HG03442 (cell line): ENCODE measurements at regions not wholly inside any gene's neighbourhood (a gene's known extent, or its start where the extent isn't known, plus 50 kb on each side); places are given as distances from the start of the nearest gene placed in this dataset.

Source experiments
- ATAC-seq: cut with Tn5 transposase; IDR thresholded peaks from one replicate; pipeline ENCODE4 v1.9.1; 2021; ENCODE audit warnings: mild to moderate bottlenecking, moderate library complexity; ENCODE audit not compliant: unreplicated experiment

GRCh38 chr13:99027661-99028425 lies 50.0 kb upstream of the DOCK9 start:
- no peak for ATAC-seq

GRCh38 chr13:99028890-99029289 lies 51.0 kb upstream of the DOCK9 start:
- no peak for ATAC-seq

GRCh38 chr13:99029576-99029975 lies 51.7 kb upstream of the DOCK9 start:
- no peak for ATAC-seq

- no peak for ATAC-seq
These were observed 52.5 kb upstream of the DOCK9 start for GRCh38 chr13:99030326-99030725.

- ATAC-seq: no peak
These were observed 54.0 kb upstream of the DOCK9 start for GRCh38 chr13:99031832-99032231.

- no peak for ATAC-seq
These were observed 56.0 kb upstream of the DOCK9 start for GRCh38 chr13:99033814-99034213.

- ATAC-seq: no peak
These were observed 56.6 kb upstream of the DOCK9 start for GRCh38 chr13:99034333-99035085.

GRCh38 chr13:99035715-99036114 lies 57.9 kb upstream of the DOCK9 start:
- no peak for ATAC-seq

GRCh38 chr13:99037756-99038155 lies 59.9 kb upstream of the DOCK9 start:
- ATAC-seq: no peak

- no peak for ATAC-seq
These were observed 61.9 kb upstream of the DOCK9 start for GRCh38 chr13:99039718-99040280.

GRCh38 chr13:99040536-99041131 lies 62.8 kb upstream of the DOCK9 start:
- no peak for ATAC-seq

- ATAC-seq: no peak
These were observed 63.5 kb upstream of the DOCK9 start for GRCh38 chr13:99041337-99041736.

GRCh38 chr13:99041788-99042187 lies 63.9 kb upstream of the DOCK9 start:
- ATAC-seq: peak; percentile 49

GRCh38 chr13:99042521-99043250 lies 64.8 kb upstream of the DOCK9 start:
- no peak for ATAC-seq

- no peak for ATAC-seq
These were observed 66.0 kb upstream of the DOCK9 start for GRCh38 chr13:99043831-99044231.

- ATAC-seq: no peak
These were observed 66.9 kb upstream of the DOCK9 start for GRCh38 chr13:99044764-99045163.

- ATAC-seq: no peak
These were observed 67.5 kb upstream of the DOCK9 start for GRCh38 chr13:99045396-99045795.

- no peak for ATAC-seq
These were observed 69.0 kb upstream of the DOCK9 start for GRCh38 chr13:99046851-99047250.

GRCh38 chr13:99050983-99051488 lies 73.2 kb upstream of the DOCK9 start:
- ATAC-seq: no peak

GRCh38 chr13:99051768-99052455 lies 74.0 kb upstream of the DOCK9 start:
- no peak for ATAC-seq
